Stomach smooth muscle (tissue), 2 donors: ENCODE measurements at regions not wholly inside any gene's neighbourhood (a gene's known extent, or its start where the extent isn't known, plus 50 kb on each side); places are given as distances from the start of the nearest gene placed in this dataset.
A peak's percentile ranks its signal among the peaks of the same experiment; 100 is the strongest.

Experiments used
- H3K27ac ChIP-seq: one replicate; pipeline ENCODE4 v1.7.0; 2013; ENCODE audit warnings: mild to moderate bottlenecking, low read length, inconsistent platforms
- H3K27me3 ChIP-seq, 2 donors: one replicate each; pipeline ENCODE4 v1.7.0; 2013; ENCODE audit warnings: low read length in 2 of 2; ENCODE audit not compliant: insufficient read depth in 2 of 2, control insufficient read depth in 1 of 2
- H3K36me3 ChIP-seq, 2 donors: one replicate each; pipeline ENCODE4 v1.7.0; 2013; ENCODE audit warnings: low read length in 2 of 2; ENCODE audit not compliant: control insufficient read depth in 2 of 2, insufficient read depth in 2 of 2
- H3K4me1 ChIP-seq: one replicate; pipeline ENCODE4 v1.7.0; 2013; ENCODE audit warnings: low read length; ENCODE audit not compliant: control insufficient read depth, insufficient read depth
- H3K4me3 ChIP-seq, 2 donors: one replicate each; pipeline ENCODE4 v1.7.0; 2013; ENCODE audit warnings: low read length in 2 of 2
- H3K9ac ChIP-seq, 2 donors: one replicate each; pipeline ENCODE4 v1.7.0; 2013; ENCODE audit warnings: low read length in 2 of 2, mild to moderate bottlenecking in 1 of 2
- H3K9me3 ChIP-seq, 2 donors: one replicate each; pipeline ENCODE4 v1.7.0; 2013; ENCODE audit warnings: low read length in 2 of 2; ENCODE audit not compliant: control insufficient read depth in 2 of 2
- donor health status: healthy.
- donor health status: Pancreatic carcinoma.

GRCh38 chr4:126603825-126604224 lies 1028.9 kb upstream of the INTU start:
- H3K9ac ChIP-seq, result no peak overlapping the region
- H3K36me3 ChIP-seq, result no peaks in the 10 kb centered on the region
- H3K4me1 ChIP-seq, result no peaks in the 10 kb centered on the region
- no peak overlapping the region for H3K27ac ChIP-seq
- no peak overlapping the region for H3K4me3 ChIP-seq
- no peaks in the 10 kb centered on the region for H3K27me3 ChIP-seq
- H3K9me3 ChIP-seq, result no peaks in the 10 kb centered on the region

GRCh38 chr4:126604268-126604867 lies 1028.4 kb upstream of the INTU start:
- Histone ChIP-seq H3K9ac (no peak overlapping the region), H3K9me3 (no peaks in the 10 kb centered on the region), H3K36me3 (no peaks in the 10 kb centered on the region), H3K27ac (no peak overlapping the region), H3K4me3 (no peak overlapping the region), H3K4me1 (no peaks in the 10 kb centered on the region), H3K27me3 (no peaks in the 10 kb centered on the region)

- Histone ChIP-seq H3K27me3 (no peaks in the 10 kb centered on the region), H3K9me3 (no peaks in the 10 kb centered on the region), H3K9ac (no peak overlapping the region), H3K4me1 (no peaks in the 10 kb centered on the region), H3K36me3 (no peaks in the 10 kb centered on the region), H3K27ac (no peak overlapping the region), H3K4me3 (no peak overlapping the region)
Observed at GRCh38 chr4:126610933-126611332, 1021.8 kb upstream of the INTU start.

- H3K9me3 ChIP-seq, result no peaks in the 10 kb centered on the region
- no peak overlapping the region for H3K27ac ChIP-seq
- H3K4me1 ChIP-seq, result no peaks in the 10 kb centered on the region
- H3K36me3 ChIP-seq, result no peaks in the 10 kb centered on the region
- no peak overlapping the region for H3K9ac ChIP-seq
- no peaks in the 10 kb centered on the region for H3K27me3 ChIP-seq
- no peak overlapping the region for H3K4me3 ChIP-seq
Observed at GRCh38 chr4:126611900-126612299, 1020.9 kb upstream of the INTU start.

GRCh38 chr4:126614356-126614855 lies 1018.4 kb upstream of the INTU start:
- no peak overlapping the region for H3K4me3 ChIP-seq
- no peaks in the 10 kb centered on the region for H3K4me1 ChIP-seq
- no peak overlapping the region for H3K9ac ChIP-seq
- no peaks in the 10 kb centered on the region for H3K27me3 ChIP-seq
- H3K27ac ChIP-seq, result no peak overlapping the region
- H3K36me3 ChIP-seq, result no peaks in the 10 kb centered on the region
- no peaks in the 10 kb centered on the region for H3K9me3 ChIP-seq

GRCh38 chr4:126616795-126617194 lies 1016.0 kb upstream of the INTU start:
- Histone ChIP-seq H3K4me1 (no peaks in the 10 kb centered on the region), H3K27me3 (no peaks in the 10 kb centered on the region), H3K27ac (no peak overlapping the region), H3K36me3 (no peaks in the 10 kb centered on the region), H3K9ac (no peak overlapping the region), H3K9me3 (no peaks in the 10 kb centered on the region), H3K4me3 (no peak overlapping the region)

GRCh38 chr4:126627255-126627654 lies 1005.5 kb upstream of the INTU start:
- H3K36me3 ChIP-seq, result no peaks in the 10 kb centered on the region

GRCh38 chr4:126628933-126629332 lies 1003.8 kb upstream of the INTU start:
- no peaks in the 10 kb centered on the region for H3K27me3 ChIP-seq
- H3K9ac ChIP-seq, result no peak overlapping the region
- H3K4me1 ChIP-seq, result no peaks in the 10 kb centered on the region
- H3K9me3 ChIP-seq, result no peaks in the 10 kb centered on the region
- H3K36me3 ChIP-seq, result no peaks in the 10 kb centered on the region
- H3K4me3 ChIP-seq, result no peak overlapping the region
- no peak overlapping the region for H3K27ac ChIP-seq

More at GRCh38 chr4:126627255-126627654, 1005.5 kb upstream of the INTU start:
- no peaks in the 10 kb centered on the region for H3K9me3 ChIP-seq
- no peak overlapping the region for H3K27ac ChIP-seq
- H3K9ac ChIP-seq, result no peak overlapping the region
- H3K4me1 ChIP-seq, result no peaks in the 10 kb centered on the region
- no peaks in the 10 kb centered on the region for H3K27me3 ChIP-seq
- no peak overlapping the region for H3K4me3 ChIP-seq

- no peaks in the 10 kb centered on the region for H3K27me3 ChIP-seq
- H3K36me3 ChIP-seq, result no peaks in the 10 kb centered on the region
- peak overlapping the region; percentile 7 to 16 for H3K4me3 ChIP-seq
- no peak overlapping the region for H3K9ac ChIP-seq
- H3K9me3 ChIP-seq, result no peaks in the 10 kb centered on the region
- H3K27ac ChIP-seq, result no peak overlapping the region
- H3K4me1 ChIP-seq, result no peaks in the 10 kb centered on the region
Observed at GRCh38 chr4:126630230-126630629, 1002.5 kb upstream of the INTU start.

- Histone ChIP-seq H3K9me3 (no peaks in the 10 kb centered on the region), H3K27ac (no peak overlapping the region), H3K4me1 (no peaks in the 10 kb centered on the region), H3K4me3 (no peak overlapping the region), H3K27me3 (no peaks in the 10 kb centered on the region), H3K9ac (no peak overlapping the region), H3K36me3 (no peaks in the 10 kb centered on the region)
Observed at GRCh38 chr4:126633306-126633705, 999.5 kb upstream of the INTU start.

GRCh38 chr4:126637706-126638105 lies 995.1 kb upstream of the INTU start:
- no peaks in the 10 kb centered on the region for H3K9me3 ChIP-seq
- H3K4me1 ChIP-seq, result no peaks in the 10 kb centered on the region
- no peaks in the 10 kb centered on the region for H3K36me3 ChIP-seq
- H3K9ac ChIP-seq, result no peak overlapping the region
- H3K4me3 ChIP-seq, result no peak overlapping the region
- H3K27ac ChIP-seq, result no peak overlapping the region
- H3K27me3 ChIP-seq, result no peaks in the 10 kb centered on the region
